ENCODE measurements at regions not wholly inside any gene's neighbourhood (a gene's known extent, or its start where the extent isn't known, plus 50 kb on each side); places are given as distances from the start of the nearest gene placed in this dataset.

- TF ChIP-seq GATA2 (IDR thresholded peaks at IDR 0.05; ENCODE audit: low read depth, low read length) (no peak), GATA3 (IDR thresholded peaks at IDR 0.05; ENCODE audit: low read depth, low read length) (no peak)
Measured at GRCh38 chr2:58860586-58860985, 619.5 kb upstream of the FANCL start.
